Caco-2 (cell line): ENCODE measurements at regions not wholly inside any gene's neighbourhood (a gene's known extent, or its start where the extent isn't known, plus 50 kb on each side); places are given as distances from the start of the nearest gene placed in this dataset.

Source experiments
- BruUV-seq: library from RNA; stranded (reverse); fragments of 400-500 nt; replicated peaks from 2 replicates; lab custom pipeline; 2021; lab: Mats Ljungman, UMichigan
- CTCF ChIA-PET: fragments of 300-600 bp; sonication (Branson Sonifier 250); formaldehyde crosslinking; loops from one replicate; lab custom pipeline; 2022; ENCODE audit warnings: antibody characterized with exemption; lab: Charles Lee
- POLR2A ChIA-PET: fragments of 300-600 bp; sonication (Branson Sonifier 250); formaldehyde crosslinking; loops from one replicate; lab custom pipeline; 2022; ENCODE audit warnings: antibody characterized with exemption; lab: Charles Lee
- DNase-seq, 2 experiments: peaks; one replicate each; pipeline versions ENCODE4 v3.0.0 to v3.0.0-alpha.2; 2020 to 2022
- H3K27me3 ChIP-seq: replicated peaks from 2 replicates; pipeline ENCODE4 v1.6.0; 2011; ENCODE audit warnings: low read length; ENCODE audit not compliant: control insufficient read depth, insufficient read depth
- H3K36me3 ChIP-seq: 2 replicates; pipeline ENCODE4 v1.5.1; 2011; ENCODE audit warnings: low read length; ENCODE audit not compliant: control insufficient read depth, insufficient read depth
- H3K4me1 ChIP-seq: fragments of 250-450 bp; sonication (Bioruptor Pico); 2 replicates; pipeline ENCODE4 v1.5.1; 2020; ENCODE audit warnings: mild to moderate bottlenecking
- H3K4me3 ChIP-seq: 2 replicates; pipeline ENCODE4 v1.5.1; 2011; ENCODE audit warnings: low read depth, mild to moderate bottlenecking, control low read depth, low read length
- H3K9me3 ChIP-seq: fragments of 250-450 bp; sonication (Bioruptor Pico); 2 replicates; pipeline ENCODE4 v1.5.1; 2020; ENCODE audit warnings: mild to moderate bottlenecking, moderate library complexity
- H3K27ac Mint-ChIP-seq: one replicate; pipeline ENCODE4 v1.8.0; 2022; ENCODE audit warnings: mixed read lengths; ENCODE audit not compliant: unreplicated experiment
- H3K27me3 Mint-ChIP-seq: one replicate; pipeline ENCODE4 v1.8.0; 2022; ENCODE audit warnings: mixed read lengths; ENCODE audit not compliant: insufficient read depth, unreplicated experiment
- H3K36me3 Mint-ChIP-seq: one replicate; pipeline ENCODE4 v1.8.0; 2022; ENCODE audit warnings: mild to moderate bottlenecking, mixed read lengths; ENCODE audit not compliant: insufficient read depth, unreplicated experiment
- H3K4me1 Mint-ChIP-seq: one replicate; pipeline ENCODE4 v1.8.0; 2022; ENCODE audit warnings: low read depth, mixed read lengths; ENCODE audit not compliant: unreplicated experiment
- H3K4me3 Mint-ChIP-seq: one replicate; pipeline ENCODE4 v1.8.0; 2022; ENCODE audit warnings: mild to moderate bottlenecking, moderate library complexity, mixed read lengths; ENCODE audit not compliant: unreplicated experiment
- H3K9me3 Mint-ChIP-seq: one replicate; pipeline ENCODE4 v1.8.0; 2022; ENCODE audit warnings: mixed read lengths; ENCODE audit not compliant: unreplicated experiment
- CTCF ChIP-seq, 2 experiments: fragments of 200-600 bp in 1 of 2; IDR thresholded peaks; 1 replicate in 1 of 2; 2 replicates in 1 of 2; pipeline versions ENCODE4 v1.5.1 to v1.8.0; 2011 to 2022; ENCODE audit warnings: antibody characterized with exemption in 1 of 2, control low read depth in 1 of 2, inconsistent platforms in 1 of 2, low read depth in 1 of 2, low read length in 1 of 2, mild to moderate bottlenecking in 1 of 2, moderate library complexity in 1 of 2; ENCODE audit not compliant: insufficient read depth in 1 of 2, severe bottlenecking in 1 of 2, unreplicated experiment in 1 of 2
- intact Hi-C: fragments of 100-400 bp; cut with micrococcal nuclease; formaldehyde crosslinking; loops from one replicate; pipeline ENCODE4 v1.10.0; 2022; ENCODE audit not compliant: unreplicated experiment

- ChIA-PET POLR2A (no interaction called here), CTCF (no interaction called here)
- H3K4me1 Mint-ChIP-seq = no peaks in the 10 kb centered on the region
- Histone ChIP-seq H3K4me1 (no peaks in the 10 kb centered on the region), H3K36me3 (no peaks in the 10 kb centered on the region), H3K4me3 (no peak overlapping the region), H3K9me3 (no peaks in the 10 kb centered on the region), H3K27me3 (no peaks in the 10 kb centered on the region; the same call in 1 of the 2 replicates)
- H3K27ac Mint-ChIP-seq = no peak overlapping the region
- no peak for TF ChIP-seq CTCF (IDR thresholded peaks at IDR 0.05; ENCODE audit: insufficient read depth in 1 of 2, low read depth in 1 of 2, low read length in 1 of 2, severe bottlenecking in 1 of 2, unreplicated experiment in 1 of 2)
- BruUV-seq = no TSS peak
- no peaks in the 10 kb centered on the region for H3K36me3 Mint-ChIP-seq
- peaks cover 4% of the 10 kb centered on the region for H3K9me3 Mint-ChIP-seq
- H3K27me3 Mint-ChIP-seq = peaks cover 11% of the 10 kb centered on the region
- H3K4me3 Mint-ChIP-seq = no peak overlapping the region
- DNase-seq = no peak
- intact Hi-C loops = no loop called here
These were observed 52.9 kb upstream of the SLC35F4 start for GRCh38 chr14:57918791-57919190.
